ENCODE measurements at regions not wholly inside any gene's neighbourhood (a gene's known extent, or its start where the extent isn't known, plus 50 kb on each side); places are given as distances from the start of the nearest gene placed in this dataset.
"Not testable (repeated sequence)": the region's sequence is repeated elsewhere in the genome, so short reads cannot be mapped to it uniquely, and the experiment has no call there.

- no peak for DNase-seq (ENCODE audit: low spot score in 2 of 2)
- in situ Hi-C loops (cut with MboI; ENCODE audit: low sequenced_read_pairs): no loop called here
- Histone ChIP-seq H3K9me3 (no peaks in the 10 kb centered on the region), H3K36me3 (replicated peaks) (no peaks in the 10 kb centered on the region), H3K4me3 (no peak overlapping the region), H3K27me3 (ENCODE audit: low read depth) (no peaks in the 10 kb centered on the region), H3K4me1 (no peaks in the 10 kb centered on the region)
Measured at GRCh38 chr11:114785820-114786219, 107.5 kb downstream of the NXPE2 start.

GRCh38 chr11:114787126-114787525 is 108.8 kb downstream of the NXPE2 start:
- no peaks in the 10 kb centered on the region for H3K4me1 ChIP-seq
- H3K27me3 ChIP-seq (ENCODE audit: low read depth): no peaks in the 10 kb centered on the region
- no peak for DNase-seq (ENCODE audit: low spot score in 2 of 2)
- no peaks in the 10 kb centered on the region for H3K36me3 ChIP-seq (replicated peaks)
- in situ Hi-C loops (cut with MboI; ENCODE audit: low sequenced_read_pairs): no loop called here
- H3K9me3 ChIP-seq: no peaks in the 10 kb centered on the region
- no peak overlapping the region for H3K4me3 ChIP-seq

GRCh38 chr11:114790910-114791309 is 112.6 kb downstream of the NXPE2 start:
- Histone ChIP-seq H3K4me3 (no peak overlapping the region), H3K36me3 (replicated peaks) (no peaks in the 10 kb centered on the region), H3K4me1 (no peaks in the 10 kb centered on the region), H3K27me3 (ENCODE audit: low read depth) (no peaks in the 10 kb centered on the region), H3K9me3 (no peaks in the 10 kb centered on the region)
- DNase-seq (ENCODE audit: low spot score in 2 of 2): no peak
- in situ Hi-C loops (cut with MboI; ENCODE audit: low sequenced_read_pairs): no loop called here

- H3K4me1 ChIP-seq: no peaks in the 10 kb centered on the region
- H3K4me3 ChIP-seq: no peak overlapping the region
- no peaks in the 10 kb centered on the region for H3K36me3 ChIP-seq (replicated peaks)
- DNase-seq (ENCODE audit: low spot score in 2 of 2): no peak
- H3K27me3 ChIP-seq (ENCODE audit: low read depth): no peaks in the 10 kb centered on the region
- in situ Hi-C loops (cut with MboI; ENCODE audit: low sequenced_read_pairs): no loop called here
- no peaks in the 10 kb centered on the region for H3K9me3 ChIP-seq
Measured at GRCh38 chr11:114794048-114794684, 115.8 kb downstream of the NXPE2 start.

GRCh38 chr11:114796954-114797721 is 118.8 kb downstream of the NXPE2 start:
- Histone ChIP-seq H3K36me3 (replicated peaks) (no peaks in the 10 kb centered on the region), H3K9me3 (no peaks in the 10 kb centered on the region), H3K4me1 (no peaks in the 10 kb centered on the region), H3K4me3 (no peak overlapping the region), H3K27me3 (ENCODE audit: low read depth) (no peaks in the 10 kb centered on the region)
- no peak for DNase-seq (ENCODE audit: low spot score in 2 of 2)
- in situ Hi-C loops (cut with MboI; ENCODE audit: low sequenced_read_pairs): no loop called here

- Histone ChIP-seq H3K36me3 (replicated peaks) (no peaks in the 10 kb centered on the region), H3K4me3 (no peak overlapping the region), H3K9me3 (no peaks in the 10 kb centered on the region), H3K27me3 (ENCODE audit: low read depth) (no peaks in the 10 kb centered on the region), H3K4me1 (no peaks in the 10 kb centered on the region)
- no peak for DNase-seq (ENCODE audit: low spot score in 2 of 2)
- in situ Hi-C loops (cut with MboI; ENCODE audit: low sequenced_read_pairs): no loop called here
Measured at GRCh38 chr11:114799476-114799875, 121.1 kb downstream of the NXPE2 start.

GRCh38 chr11:114801773-114802172 is 123.4 kb downstream of the NXPE2 start:
- no peak for DNase-seq (ENCODE audit: low spot score in 2 of 2)
- Histone ChIP-seq H3K27me3 (ENCODE audit: low read depth) (no peaks in the 10 kb centered on the region), H3K36me3 (replicated peaks) (no peaks in the 10 kb centered on the region), H3K4me1 (no peaks in the 10 kb centered on the region), H3K9me3 (no peaks in the 10 kb centered on the region), H3K4me3 (no peak overlapping the region)
- in situ Hi-C loops (cut with MboI; ENCODE audit: low sequenced_read_pairs): no loop called here

GRCh38 chr11:114802878-114803277 is 124.6 kb downstream of the NXPE2 start:
- no peaks in the 10 kb centered on the region for H3K36me3 ChIP-seq (replicated peaks)
- no peaks in the 10 kb centered on the region for H3K4me1 ChIP-seq
- H3K4me3 ChIP-seq: no peak overlapping the region
- H3K9me3 ChIP-seq: no peaks in the 10 kb centered on the region
- in situ Hi-C loops (cut with MboI; ENCODE audit: low sequenced_read_pairs): no loop called here
- no peak for DNase-seq (ENCODE audit: low spot score in 2 of 2)
- H3K27me3 ChIP-seq (ENCODE audit: low read depth): no peaks in the 10 kb centered on the region

GRCh38 chr11:114805431-114805830 is 127.1 kb downstream of the NXPE2 start:
- H3K4me3 ChIP-seq; H3K27me3 ChIP-seq (ENCODE audit: low read depth); H3K36me3 ChIP-seq (replicated peaks); H3K4me1 ChIP-seq; in situ Hi-C loops (cut with MboI; ENCODE audit: low sequenced_read_pairs); DNase-seq (ENCODE audit: low spot score in 2 of 2); H3K9me3 ChIP-seq: not testable (repeated sequence)

GRCh38 chr11:114811971-114812370 is 133.6 kb downstream of the NXPE2 start:
- Histone ChIP-seq H3K36me3 (replicated peaks) (no peaks in the 10 kb centered on the region), H3K9me3 (no peaks in the 10 kb centered on the region), H3K4me3 (no peak overlapping the region), H3K4me1 (no peaks in the 10 kb centered on the region), H3K27me3 (ENCODE audit: low read depth) (no peaks in the 10 kb centered on the region)
- in situ Hi-C loops (cut with MboI; ENCODE audit: low sequenced_read_pairs): no loop called here
- DNase-seq (ENCODE audit: low spot score in 2 of 2): no peak

- in situ Hi-C loops (cut with MboI; ENCODE audit: low sequenced_read_pairs): no loop called here
Measured at GRCh38 chr11:114812733-114813132, 134.4 kb downstream of the NXPE2 start.

GRCh38 chr11:114813189-114813718 is 134.9 kb downstream of the NXPE2 start:
- no peak overlapping the region for H3K4me3 ChIP-seq
- H3K36me3 ChIP-seq (replicated peaks): no peaks in the 10 kb centered on the region
- H3K9me3 ChIP-seq: no peaks in the 10 kb centered on the region
- H3K4me1 ChIP-seq: no peaks in the 10 kb centered on the region
- H3K27me3 ChIP-seq (ENCODE audit: low read depth): no peaks in the 10 kb centered on the region
- no peak for DNase-seq (ENCODE audit: low spot score in 2 of 2)
- in situ Hi-C loops (cut with MboI; ENCODE audit: low sequenced_read_pairs): no loop called here

More at GRCh38 chr11:114812733-114813132, 134.4 kb downstream of the NXPE2 start:
- no peak for DNase-seq (ENCODE audit: low spot score in 2 of 2)
- H3K36me3 ChIP-seq (replicated peaks): no peaks in the 10 kb centered on the region
- H3K9me3 ChIP-seq: no peaks in the 10 kb centered on the region
- H3K4me1 ChIP-seq: no peaks in the 10 kb centered on the region
- no peaks in the 10 kb centered on the region for H3K27me3 ChIP-seq (ENCODE audit: low read depth)
- H3K4me3 ChIP-seq: no peak overlapping the region

GRCh38 chr11:114815176-114815575 is 136.8 kb downstream of the NXPE2 start:
- in situ Hi-C loops (cut with MboI; ENCODE audit: low sequenced_read_pairs): no loop called here
- no peak for DNase-seq (ENCODE audit: low spot score in 2 of 2)
- Histone ChIP-seq H3K4me3 (no peak overlapping the region), H3K4me1 (no peaks in the 10 kb centered on the region), H3K36me3 (replicated peaks) (no peaks in the 10 kb centered on the region), H3K27me3 (ENCODE audit: low read depth) (no peaks in the 10 kb centered on the region), H3K9me3 (no peaks in the 10 kb centered on the region)

GRCh38 chr11:114815761-114816160 is 137.4 kb downstream of the NXPE2 start:
- in situ Hi-C loops (cut with MboI; ENCODE audit: low sequenced_read_pairs): no loop called here
- H3K36me3 ChIP-seq (replicated peaks): no peaks in the 10 kb centered on the region

More at GRCh38 chr11:114815761-114816160, 137.4 kb downstream of the NXPE2 start:
- no peaks in the 10 kb centered on the region for H3K27me3 ChIP-seq (ENCODE audit: low read depth)
- H3K4me1 ChIP-seq: no peaks in the 10 kb centered on the region
- no peak overlapping the region for H3K4me3 ChIP-seq
- no peaks in the 10 kb centered on the region for H3K9me3 ChIP-seq
- no peak for DNase-seq (ENCODE audit: low spot score in 2 of 2)

Measured in HAP-1 (cell line).